Endodermal cell (in vitro differentiated cells): ENCODE measurements at regions not wholly inside any gene's neighbourhood (a gene's known extent, or its start where the extent isn't known, plus 50 kb on each side); places are given as distances from the start of the nearest gene placed in this dataset.

Experiments used
- DNase-seq: peaks from one replicate; pipeline ENCODE4 v3.0.0-alpha.2; 2017
- H3K27ac ChIP-seq: 2 replicates; pipeline ENCODE4 v1.5.1; 2013; ENCODE audit warnings: mild to moderate bottlenecking, low read depth, low read length, moderate library complexity
- H3K27me3 ChIP-seq: 2 replicates; pipeline ENCODE4 v1.6.1; 2013; ENCODE audit warnings: mild to moderate bottlenecking, low read length, moderate library complexity; ENCODE audit not compliant: insufficient read depth, control insufficient read depth, poor library complexity, severe bottlenecking
- H3K36me3 ChIP-seq: 2 replicates; pipeline ENCODE4 v1.7.0; 2013; ENCODE audit warnings: mild to moderate bottlenecking, low read length, moderate library complexity; ENCODE audit not compliant: control insufficient read depth, insufficient read depth
- H3K4me1 ChIP-seq: one replicate; pipeline ENCODE4 v1.7.0; 2013; ENCODE audit warnings: low read length; ENCODE audit not compliant: control insufficient read depth, insufficient read depth
- H3K4me3 ChIP-seq: 2 replicates; pipeline ENCODE4 v1.5.1; 2013; ENCODE audit warnings: mild to moderate bottlenecking, low read length, moderate library complexity
- H3K9ac ChIP-seq: 2 replicates; pipeline ENCODE4 v1.6.1; 2013; ENCODE audit warnings: mild to moderate bottlenecking, low read length, moderate library complexity; ENCODE audit not compliant: poor library complexity, severe bottlenecking; ENCODE audit errors: extremely low read depth
- H3K9me3 ChIP-seq: 2 replicates; pipeline ENCODE4 v1.6.1; 2013; ENCODE audit warnings: mild to moderate bottlenecking, low read length, moderate library complexity; ENCODE audit not compliant: control insufficient read depth
- H3K27ac Mint-ChIP-seq: 2 replicates; pipeline ENCODE4 v1.8.0; 2020; ENCODE audit warnings: mixed read lengths
- H3K27me3 Mint-ChIP-seq: 2 replicates; pipeline ENCODE4 v1.8.0; 2021; ENCODE audit warnings: mild to moderate bottlenecking, mixed read lengths; ENCODE audit not compliant: insufficient read depth
- H3K36me3 Mint-ChIP-seq: 2 replicates; pipeline ENCODE4 v1.8.0; 2020; ENCODE audit warnings: low read depth, mixed read lengths
- H3K4me1 Mint-ChIP-seq: 2 replicates; pipeline ENCODE4 v1.8.0; 2020; ENCODE audit warnings: mixed read lengths
- H3K4me3 Mint-ChIP-seq: 2 replicates; pipeline ENCODE4 v1.8.0; 2020; ENCODE audit warnings: mild to moderate bottlenecking, moderate library complexity, mixed read lengths
- H3K9me3 Mint-ChIP-seq: 2 replicates; pipeline ENCODE4 v1.8.0; 2020; ENCODE audit warnings: mild to moderate bottlenecking, mixed read lengths
- CTCF ChIP-seq: fragments of 200-600 bp; sonication (generic); conservative IDR thresholded peaks from 2 replicates; pipeline ENCODE4 v1.5.0; 2021; ENCODE audit warnings: antibody characterized with exemption, mild to moderate bottlenecking
- WGBS, 2 experiments: methylation state at CpG; one replicate each; pipeline versions ENCODE4 v1.1.5 to v1.1.7; 2013; ENCODE audit warnings: missing lambda C conversion rate in 2 of 2, mixed read lengths in 1 of 2; ENCODE audit not compliant: insufficient coverage in 1 of 2, insufficient read length in 1 of 2; 5-methylcytosine and 5-hydroxymethylcytosine counted together

GRCh38 chr6:164359441-164359840, 944.9 kb downstream of the QKI start:
- no peak overlapping the region for H3K4me3 Mint-ChIP-seq
- WGBS, 2 experiments: 95% methylated on average over 2 of the region's 2 CpGs; no CpG with 5 or more reads in 1 of the 2 experiments

GRCh38 chr6:164359036-164359435, 944.5 kb downstream of the QKI start:
- H3K27me3 ChIP-seq: no peaks in the 10 kb centered on the region
- no peaks in the 10 kb centered on the region for H3K36me3 ChIP-seq
- 90% methylated on average over 2 of the region's 2 CpGs; no CpG with 5 or more reads in 1 of the 2 experiments for WGBS, 2 experiments
- H3K27ac ChIP-seq: no peak overlapping the region
- H3K4me3 Mint-ChIP-seq: no peak overlapping the region
- no peak for TF ChIP-seq CTCF
- no peaks in the 10 kb centered on the region for H3K4me1 Mint-ChIP-seq
- DNase-seq: no peak
- no peaks in the 10 kb centered on the region for H3K4me1 ChIP-seq
- H3K9ac ChIP-seq: no peak overlapping the region
- no peaks in the 10 kb centered on the region for H3K36me3 Mint-ChIP-seq
- H3K4me3 ChIP-seq: no peak overlapping the region
- H3K27ac Mint-ChIP-seq: no peak overlapping the region
- H3K9me3 Mint-ChIP-seq: peaks cover 23% of the 10 kb centered on the region
- H3K27me3 Mint-ChIP-seq: no peaks in the 10 kb centered on the region
- peaks cover 13% of the 10 kb centered on the region for H3K9me3 ChIP-seq

More at GRCh38 chr6:164359441-164359840, 944.9 kb downstream of the QKI start:
- Mint-ChIP-seq H3K27ac (no peak overlapping the region), H3K4me1 (no peaks in the 10 kb centered on the region), H3K9me3 (peaks cover 23% of the 10 kb centered on the region), H3K36me3 (no peaks in the 10 kb centered on the region), H3K27me3 (no peaks in the 10 kb centered on the region)
- no peak for TF ChIP-seq CTCF
- Histone ChIP-seq H3K4me1 (no peaks in the 10 kb centered on the region), H3K27me3 (no peaks in the 10 kb centered on the region), H3K4me3 (no peak overlapping the region), H3K9me3 (peaks cover 13% of the 10 kb centered on the region), H3K9ac (no peak overlapping the region), H3K27ac (no peak overlapping the region), H3K36me3 (no peaks in the 10 kb centered on the region)
- no peak for DNase-seq

DNA sequence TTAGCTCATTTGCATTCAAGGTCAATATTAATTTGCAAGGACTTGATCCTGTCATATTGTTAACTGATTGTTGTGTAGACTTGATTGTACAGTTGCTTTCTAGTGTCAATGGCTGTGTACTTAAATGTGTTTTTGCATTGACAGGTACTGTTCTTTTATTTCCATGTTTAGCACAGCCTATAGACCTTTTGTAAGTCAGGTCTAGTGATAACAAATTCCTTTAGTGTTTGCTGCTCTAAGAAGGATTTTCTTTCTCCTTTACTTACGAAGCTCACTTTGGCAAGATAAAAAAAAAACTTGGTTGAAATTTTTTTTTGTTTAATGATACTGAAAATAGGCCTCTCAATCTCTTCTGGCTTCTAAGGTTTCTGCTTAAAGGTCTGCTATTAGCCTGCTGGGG, 942.3 kb downstream of the QKI start:
- H3K27ac ChIP-seq: no peak overlapping the region
- peaks cover 20% of the 10 kb centered on the region for H3K9me3 Mint-ChIP-seq
- H3K4me3 Mint-ChIP-seq: no peak overlapping the region
- no peaks in the 10 kb centered on the region for H3K36me3 Mint-ChIP-seq
- H3K27me3 ChIP-seq: no peaks in the 10 kb centered on the region
- H3K36me3 ChIP-seq: no peaks in the 10 kb centered on the region
- TF ChIP-seq CTCF: no peak
- no peaks in the 10 kb centered on the region for H3K4me1 Mint-ChIP-seq
- WGBS, 2 experiments: 100% methylated on average over 1 of the region's 1 CpG; no CpG with 5 or more reads in 1 of the 2 experiments
- no peaks in the 10 kb centered on the region for H3K27me3 Mint-ChIP-seq
- H3K9ac ChIP-seq: no peak overlapping the region
- no peak overlapping the region for H3K27ac Mint-ChIP-seq
- no peak for DNase-seq
- no peaks in the 10 kb centered on the region for H3K4me1 ChIP-seq
- peaks cover 13% of the 10 kb centered on the region for H3K9me3 ChIP-seq
- no peak overlapping the region for H3K4me3 ChIP-seq
